HEK293T (cell line): ENCODE measurements at regions not wholly inside any gene's neighbourhood (a gene's known extent, or its start where the extent isn't known, plus 50 kb on each side); places are given as distances from the start of the nearest gene placed in this dataset.
"Not testable (repeated sequence)": the region's sequence is repeated elsewhere in the genome, so short reads cannot be mapped to it uniquely, and the experiment has no call there.

Experiments used
- CTCF ChIA-PET: fragments of 350-600 bp; formaldehyde crosslinking; extraction: SDS; loops from one replicate; lab custom pipeline; 2021; ENCODE audit warnings: antibody characterized with exemption, inconsistent platforms; lab: Yijun Ruan, JAX
- POLR2A ChIA-PET: fragments of 350-600 bp; formaldehyde crosslinking; extraction: SDS; loops from one replicate; lab custom pipeline; 2020; ENCODE audit warnings: antibody characterized with exemption, inconsistent platforms; lab: Yijun Ruan, JAX
- DNase-seq: peaks from one replicate; pipeline ENCODE4 v3.0.0; 2012; ENCODE audit warnings: mixed read lengths; ENCODE audit errors: extremely low spot score
- ARNT ChIP-seq: fragments of 450-650 bp; IDR thresholded peaks from 2 replicates; pipeline ENCODE4 v1.6.1; 2017; ENCODE audit warnings: mild to moderate bottlenecking
- BHLHE40 ChIP-seq: fragments of 450-650 bp; IDR thresholded peaks from 2 replicates; pipeline ENCODE4 v1.6.1; 2016; ENCODE audit warnings: mild to moderate bottlenecking, moderate library complexity, borderline replicate concordance
- CTBP1 ChIP-seq: fragments of 450-650 bp; IDR thresholded peaks from 2 replicates; pipeline ENCODE4 v1.6.1; 2016; ENCODE audit warnings: borderline replicate concordance
- ELF4 ChIP-seq: fragments of 450-650 bp; IDR thresholded peaks from 2 replicates; pipeline ENCODE4 v1.6.1; 2017; ENCODE audit warnings: antibody characterized with exemption
- FOXA1 ChIP-seq: fragments of 450-650 bp; IDR thresholded peaks from 2 replicates; pipeline ENCODE4 v1.6.1; 2016; ENCODE audit warnings: mild to moderate bottlenecking
- FOXK2 ChIP-seq: fragments of 450-650 bp; IDR thresholded peaks from 2 replicates; pipeline ENCODE4 v1.6.1; 2016; ENCODE audit warnings: mild to moderate bottlenecking
- FOXM1 ChIP-seq: fragments of 450-650 bp; IDR thresholded peaks from 2 replicates; pipeline ENCODE4 v1.6.1; 2017; ENCODE audit warnings: mild to moderate bottlenecking, borderline replicate concordance
- HDGF ChIP-seq: fragments of 450-650 bp; IDR thresholded peaks from 2 replicates; pipeline ENCODE4 v1.6.1; 2017; ENCODE audit warnings: antibody characterized with exemption, borderline replicate concordance
- L3MBTL2 ChIP-seq: fragments of 450-650 bp; conservative IDR thresholded peaks from 2 replicates; pipeline ENCODE4 v1.6.1; 2016; ENCODE audit warnings: mild to moderate bottlenecking
- LEF1 ChIP-seq: fragments of 450-650 bp; IDR thresholded peaks from 2 replicates; pipeline ENCODE4 v1.6.1; 2017; ENCODE audit warnings: mild to moderate bottlenecking, borderline replicate concordance
- NFRKB ChIP-seq: fragments of 450-650 bp; IDR thresholded peaks from 2 replicates; pipeline ENCODE4 v1.6.1; 2016; ENCODE audit warnings: mild to moderate bottlenecking, moderate library complexity
- SP1 ChIP-seq: fragments of 450-650 bp; IDR thresholded peaks from 2 replicates; pipeline ENCODE4 v1.6.1; 2017
- SUZ12 ChIP-seq: fragments of 450-650 bp; IDR thresholded peaks from 2 replicates; pipeline ENCODE4 v1.6.1; 2016; ENCODE audit warnings: mild to moderate bottlenecking
- TARDBP ChIP-seq: fragments of 450-650 bp; IDR thresholded peaks from 2 replicates; pipeline ENCODE4 v1.6.1; 2016
- ZNF384 ChIP-seq: fragments of 450-650 bp; IDR thresholded peaks from 2 replicates; pipeline ENCODE4 v1.6.1; 2016
- TF ChIP-seq, protein P1 (sequence below): fragments of 450-650 bp; IDR thresholded peaks from 2 replicates; pipeline ENCODE4 v1.6.1; 2016

DNA sequence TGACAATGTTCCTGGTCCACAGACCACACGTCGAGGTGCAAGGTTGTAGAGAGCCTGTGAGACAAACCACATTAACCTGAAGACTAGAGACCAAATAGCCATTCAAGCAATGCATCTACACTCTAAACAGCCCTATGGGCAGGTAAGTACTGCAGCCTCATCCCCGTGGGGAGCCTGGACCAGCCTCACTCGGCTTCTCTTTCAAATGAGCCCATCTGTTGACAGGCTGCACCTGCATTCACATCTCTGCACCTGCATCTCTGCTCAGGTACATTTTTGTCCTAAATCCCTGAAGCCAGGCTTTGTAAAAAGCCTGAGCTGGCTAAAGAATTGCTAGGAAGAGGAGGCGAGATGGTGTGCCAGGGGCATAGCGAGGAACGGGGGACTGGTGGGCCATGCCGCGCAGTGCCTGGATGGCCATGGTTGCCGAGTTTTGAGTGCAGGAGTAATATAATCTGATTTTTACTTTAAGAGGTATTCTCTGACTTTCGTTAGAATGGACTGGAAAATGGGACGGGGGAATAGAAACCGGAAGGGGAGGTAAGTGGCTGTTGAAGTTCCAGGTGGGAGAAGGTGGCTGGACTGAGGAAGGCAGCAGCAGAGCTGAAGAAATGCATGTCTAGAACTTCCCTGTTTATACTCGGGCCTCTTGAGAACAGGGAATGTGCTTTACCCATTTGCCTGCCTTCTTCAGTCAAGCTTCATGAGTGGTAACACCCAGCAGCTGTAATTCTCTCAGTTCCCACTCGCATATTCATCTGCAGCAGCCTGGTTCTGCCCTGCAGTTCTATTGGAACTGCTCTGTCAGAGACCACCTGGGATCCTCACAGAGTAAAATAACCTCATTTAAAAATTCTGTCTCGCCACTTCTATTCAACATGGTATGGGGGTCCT is 226.4 kb downstream of the OPA1 start:
- DNase-seq, result no peak
- ChIA-PET POLR2A (no interaction called here), CTCF (no interaction called here)
- TF ChIP-seq FOXM1, result no peak
- no peak for TF ChIP-seq L3MBTL2
- no peak for TF ChIP-seq ELF4
- no peak for TF ChIP-seq ZNF384
- no peak for TF ChIP-seq LEF1
- TF ChIP-seq, protein P1, sequence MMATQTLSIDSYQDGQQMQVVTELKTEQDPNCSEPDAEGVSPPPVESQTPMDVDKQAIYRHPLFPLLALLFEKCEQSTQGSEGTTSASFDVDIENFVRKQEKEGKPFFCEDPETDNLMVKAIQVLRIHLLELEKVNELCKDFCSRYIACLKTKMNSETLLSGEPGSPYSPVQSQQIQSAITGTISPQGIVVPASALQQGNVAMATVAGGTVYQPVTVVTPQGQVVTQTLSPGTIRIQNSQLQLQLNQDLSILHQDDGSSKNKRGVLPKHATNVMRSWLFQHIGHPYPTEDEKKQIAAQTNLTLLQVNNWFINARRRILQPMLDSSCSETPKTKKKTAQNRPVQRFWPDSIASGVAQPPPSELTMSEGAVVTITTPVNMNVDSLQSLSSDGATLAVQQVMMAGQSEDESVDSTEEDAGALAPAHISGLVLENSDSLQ, result no peak
- TF ChIP-seq HDGF, result no peak
- TF ChIP-seq SP1, result no peak
- TF ChIP-seq ARNT, result no peak
- TF ChIP-seq BHLHE40, result no peak
- no peak for TF ChIP-seq CTBP1
- TF ChIP-seq TARDBP, result no peak
- no peak for TF ChIP-seq SUZ12
- TF ChIP-seq FOXK2, result no peak

DNA sequence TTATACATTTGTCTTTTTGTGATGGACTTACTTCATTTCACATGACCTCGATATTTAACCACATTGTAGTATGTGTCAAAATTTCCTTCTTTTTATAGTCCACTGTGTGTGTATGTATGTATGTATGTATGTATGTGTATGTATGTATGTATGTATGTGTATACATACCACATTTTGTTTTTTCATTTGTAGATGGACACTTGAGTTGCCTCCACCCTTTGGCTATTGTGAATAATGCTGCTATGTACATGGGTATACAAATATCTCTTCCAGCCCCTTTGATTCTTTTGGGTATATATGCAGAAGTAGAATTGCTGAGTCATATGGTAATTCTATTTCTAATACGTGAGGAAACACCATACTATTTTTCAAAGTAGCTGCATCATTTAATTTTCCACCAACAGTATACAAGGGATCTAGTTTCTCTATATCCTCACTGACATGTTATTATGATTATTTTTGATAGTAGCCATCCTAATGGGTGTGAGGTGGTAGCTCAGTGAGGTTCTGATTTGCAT is 228.2 kb downstream of the OPA1 start:
- TF ChIP-seq SP1, result no peak
- no peak for TF ChIP-seq LEF1
- no peak for TF ChIP-seq FOXK2
- TF ChIP-seq FOXA1, result no peak
- TF ChIP-seq CTBP1, result no peak
- ChIA-PET POLR2A (no interaction called here), CTCF (no interaction called here)
- no peak for DNase-seq

- TF ChIP-seq L3MBTL2, result no peak
- ChIA-PET CTCF (no interaction called here), POLR2A (no interaction called here)
- DNase-seq, result no peak
These were observed 229.6 kb downstream of the OPA1 start for GRCh38 chr3:193822492-193823212.

- DNase-seq, CTCF ChIA-PET, POLR2A ChIA-PET: not testable (repeated sequence)
These were observed 230.2 kb downstream of the OPA1 start for GRCh38 chr3:193823213-193823605.

DNA sequence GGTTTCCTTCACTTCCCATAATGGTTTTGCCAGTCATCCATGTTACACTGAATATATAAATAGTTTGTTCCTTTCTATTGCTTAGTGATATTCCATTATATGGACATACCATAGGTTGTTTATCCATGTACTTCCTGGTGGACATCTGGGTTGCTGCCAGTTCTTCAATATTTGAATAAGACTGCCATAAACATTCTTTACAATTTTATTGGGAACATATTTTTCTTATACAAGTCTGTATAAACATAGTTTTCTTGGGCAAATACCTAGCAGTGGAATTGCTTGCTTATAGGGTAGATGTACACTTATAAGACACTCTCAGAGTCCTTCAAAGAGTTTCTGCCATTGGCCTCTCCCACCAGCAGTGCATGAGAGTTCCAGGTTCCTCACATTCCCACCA is 231.4 kb downstream of the OPA1 start:
- POLR2A ChIA-PET, result no interaction called here
- no peak for DNase-seq
- CTCF ChIA-PET, result no interaction called here
- TF ChIP-seq HDGF (no peak), ELF4 (no peak), SUZ12 (no peak), NFRKB (no peak), SP1 (no peak), FOXA1 (no peak), ZNF384 (no peak), TARDBP (no peak), FOXM1 (no peak), BHLHE40 (no peak), L3MBTL2 (no peak), ARNT (no peak)

DNA sequence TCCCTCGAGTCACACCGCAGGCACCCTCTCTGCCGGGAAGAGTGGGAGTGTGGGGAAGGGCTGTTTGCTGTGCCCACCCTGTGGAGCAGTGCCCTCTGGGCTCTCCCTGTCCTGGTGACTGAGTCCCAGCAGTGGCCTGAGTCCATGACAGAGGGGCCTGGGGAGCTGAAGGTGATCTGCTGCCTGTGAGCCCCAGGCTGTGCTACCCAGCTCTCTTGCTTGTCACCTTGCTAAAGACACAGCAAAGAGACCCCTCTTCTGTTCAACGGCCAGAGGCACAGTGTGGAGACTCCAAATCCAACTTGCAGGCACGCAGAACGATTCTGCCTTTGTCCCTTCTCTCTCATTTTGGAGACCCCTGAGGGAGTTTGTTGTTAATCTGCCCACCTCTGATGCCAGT is 232.6 kb downstream of the OPA1 start:
- ChIA-PET CTCF (no interaction called here), POLR2A (no interaction called here)
- DNase-seq, result no peak
- TF ChIP-seq BHLHE40 (no peak), TARDBP (no peak), FOXK2 (no peak), ARNT (no peak), FOXA1 (no peak), CTBP1 (no peak), SUZ12 (no peak), FOXM1 (no peak), ELF4 (no peak), SP1 (no peak), ZNF384 (no peak), HDGF (no peak), NFRKB (no peak), L3MBTL2 (no peak)
- TF ChIP-seq, protein P1, result no peak
